GM23338 (cell line): ENCODE measurements at regions not wholly inside any gene's neighbourhood (a gene's known extent, or its start where the extent isn't known, plus 50 kb on each side); places are given as distances from the start of the nearest gene placed in this dataset.

Experiments used
- ATAC-seq: fragments of 200-7000 bp; cut with Tn5 transposase; 3 replicates; pipeline ENCODE4 v1.9.1; 2020
- DNase-seq: peaks from one replicate; pipeline ENCODE4 v3.0.0-alpha.2; 2015; ENCODE audit warnings: low spot score
- H2AFZ ChIP-seq: fragments of 200-600 bp; sonication (generic); 2 replicates; pipeline ENCODE4 v1.8.0; 2016; ENCODE audit warnings: antibody characterized with exemption, mild to moderate bottlenecking, moderate library complexity
- H3F3A ChIP-seq: fragments of 200-600 bp; sonication (generic); replicated peaks from 2 replicates; pipeline ENCODE4 v1.8.0; 2017; ENCODE audit warnings: antibody characterized with exemption, mixed run types, low read depth
- H3K27ac ChIP-seq: fragments of 200-600 bp; sonication (generic); 2 replicates; pipeline ENCODE4 v1.6.1; 2016; ENCODE audit warnings: low read depth
- H3K27me3 ChIP-seq: fragments of 200-600 bp; sonication (generic); 2 replicates; pipeline ENCODE4 v1.8.0; 2016; ENCODE audit warnings: mild to moderate bottlenecking, mixed run types, moderate library complexity; ENCODE audit not compliant: insufficient read depth
- H3K36me3 ChIP-seq: fragments of 200-600 bp; sonication (generic); 2 replicates; pipeline ENCODE4 v1.8.0; 2016; ENCODE audit warnings: mild to moderate bottlenecking; ENCODE audit not compliant: insufficient read depth
- H3K4me1 ChIP-seq: fragments of 200-600 bp; sonication (generic); 2 replicates; pipeline ENCODE4 v1.8.0; 2016; ENCODE audit warnings: mild to moderate bottlenecking, moderate library complexity; ENCODE audit not compliant: insufficient read depth
- H3K4me2 ChIP-seq: fragments of 200-600 bp; sonication (generic); 2 replicates; pipeline ENCODE4 v1.7.1; 2017; ENCODE audit warnings: mixed run types
- H3K4me3 ChIP-seq: fragments of 200-600 bp; sonication (generic); 2 replicates; pipeline ENCODE4 v1.6.1; 2016; ENCODE audit warnings: mixed run types
- H3K79me2 ChIP-seq: fragments of 200-600 bp; sonication (generic); replicated peaks from 2 replicates; pipeline ENCODE4 v1.8.0; 2017; ENCODE audit warnings: mild to moderate bottlenecking; ENCODE audit not compliant: insufficient read depth
- H3K9me2 ChIP-seq: fragments of 200-600 bp; sonication (generic); 2 replicates; pipeline ENCODE4 v1.8.0; 2017; ENCODE audit not compliant: insufficient read depth
- H4K20me1 ChIP-seq: fragments of 200-600 bp; sonication (generic); replicated peaks from 2 replicates; pipeline ENCODE4 v1.8.0; 2017; ENCODE audit warnings: mild to moderate bottlenecking; ENCODE audit not compliant: insufficient read depth
- H3K27ac Mint-ChIP-seq: 2 replicates; pipeline ENCODE4 v1.8.0; 2020; ENCODE audit warnings: inconsistent platforms, mild to moderate bottlenecking, moderate library complexity, mixed read lengths
- H3K27me3 Mint-ChIP-seq: 3 replicates; pipeline ENCODE4 v1.8.0; 2022; ENCODE audit warnings: low read depth, mild to moderate bottlenecking, moderate library complexity, mixed read lengths, inconsistent platforms; ENCODE audit not compliant: insufficient read depth, poor library complexity
- H3K36me3 Mint-ChIP-seq: 3 replicates; pipeline ENCODE4 v1.8.0; 2021; ENCODE audit warnings: low read depth, mild to moderate bottlenecking, inconsistent platforms, moderate library complexity, mixed read lengths
- H3K4me1 Mint-ChIP-seq: 3 replicates; pipeline ENCODE4 v1.8.0; 2020; ENCODE audit warnings: mild to moderate bottlenecking, inconsistent platforms, mixed read lengths
- H3K4me3 Mint-ChIP-seq: 3 replicates; pipeline ENCODE4 v1.8.0; 2021; ENCODE audit warnings: moderate library complexity, mild to moderate bottlenecking, inconsistent platforms, mixed read lengths
- H3K9me3 Mint-ChIP-seq: 3 replicates; pipeline ENCODE4 v1.8.0; 2020; ENCODE audit warnings: moderate library complexity, mild to moderate bottlenecking, inconsistent platforms, mixed read lengths
- CREB1 ChIP-seq: fragments of 250-450 bp; sonication (Bioruptor Pico); IDR thresholded peaks from 2 replicates; pipeline ENCODE4 v1.5.0; 2020; ENCODE audit warnings: low read depth, mild to moderate bottlenecking, moderate library complexity
- EZH2 ChIP-seq: fragments of 200-600 bp; sonication (generic); IDR thresholded peaks from one replicate; pipeline ENCODE4 v1.8.0; 2017; ENCODE audit warnings: antibody characterized with exemption, mild to moderate bottlenecking, low read depth; ENCODE audit not compliant: unreplicated experiment
- JUNB ChIP-seq: IDR thresholded peaks from one replicate; pipeline ENCODE4 v1.6.1; 2016; ENCODE audit warnings: antibody characterized with exemption; ENCODE audit not compliant: unreplicated experiment
- NANOG ChIP-seq: IDR thresholded peaks from 2 replicates; pipeline ENCODE4 v1.6.1; 2016; ENCODE audit warnings: antibody characterized with exemption, borderline replicate concordance
- POLR2AphosphoS5 ChIP-seq: IDR thresholded peaks from 2 replicates; pipeline ENCODE4 v1.6.1; 2016; ENCODE audit warnings: antibody characterized with exemption, low read depth
- STAT1 ChIP-seq: IDR thresholded peaks from one replicate; pipeline ENCODE4 v1.6.1; 2016; ENCODE audit warnings: antibody characterized with exemption; ENCODE audit not compliant: unreplicated experiment
- ZNF114 ChIP-seq: fragments of 250-450 bp; sonication (Bioruptor Pico); IDR thresholded peaks from 2 replicates; pipeline ENCODE4 v1.5.0; 2020; ENCODE audit warnings: mild to moderate bottlenecking, moderate library complexity
- ZNF331 ChIP-seq: fragments of 250-450 bp; sonication (Bioruptor Pico); IDR thresholded peaks from 2 replicates; pipeline ENCODE4 v1.5.0; 2020; ENCODE audit warnings: low read depth, mild to moderate bottlenecking, moderate library complexity
- TF ChIP-seq, protein P1 (sequence below): IDR thresholded peaks from one replicate; pipeline ENCODE4 v1.6.1; 2018; ENCODE audit warnings: antibody characterized with exemption; ENCODE audit not compliant: unreplicated experiment
- TF ChIP-seq, protein P2 (sequence below): IDR thresholded peaks from 2 replicates; pipeline ENCODE4 v1.6.1; 2016; ENCODE audit warnings: antibody characterized with exemption
- TF ChIP-seq, protein P3 (sequence below), 2 experiments: fragments of 200-600 bp in 1 of 2; sonication (generic) in 1 of 2; conservative IDR thresholded peaks; 2 replicates each; pipeline versions ENCODE4 v1.5.1 to v1.6.1; 2016 to 2017; ENCODE audit warnings: antibody characterized with exemption in 2 of 2, low read depth in 2 of 2, mild to moderate bottlenecking in 2 of 2, moderate library complexity in 1 of 2

DNA sequence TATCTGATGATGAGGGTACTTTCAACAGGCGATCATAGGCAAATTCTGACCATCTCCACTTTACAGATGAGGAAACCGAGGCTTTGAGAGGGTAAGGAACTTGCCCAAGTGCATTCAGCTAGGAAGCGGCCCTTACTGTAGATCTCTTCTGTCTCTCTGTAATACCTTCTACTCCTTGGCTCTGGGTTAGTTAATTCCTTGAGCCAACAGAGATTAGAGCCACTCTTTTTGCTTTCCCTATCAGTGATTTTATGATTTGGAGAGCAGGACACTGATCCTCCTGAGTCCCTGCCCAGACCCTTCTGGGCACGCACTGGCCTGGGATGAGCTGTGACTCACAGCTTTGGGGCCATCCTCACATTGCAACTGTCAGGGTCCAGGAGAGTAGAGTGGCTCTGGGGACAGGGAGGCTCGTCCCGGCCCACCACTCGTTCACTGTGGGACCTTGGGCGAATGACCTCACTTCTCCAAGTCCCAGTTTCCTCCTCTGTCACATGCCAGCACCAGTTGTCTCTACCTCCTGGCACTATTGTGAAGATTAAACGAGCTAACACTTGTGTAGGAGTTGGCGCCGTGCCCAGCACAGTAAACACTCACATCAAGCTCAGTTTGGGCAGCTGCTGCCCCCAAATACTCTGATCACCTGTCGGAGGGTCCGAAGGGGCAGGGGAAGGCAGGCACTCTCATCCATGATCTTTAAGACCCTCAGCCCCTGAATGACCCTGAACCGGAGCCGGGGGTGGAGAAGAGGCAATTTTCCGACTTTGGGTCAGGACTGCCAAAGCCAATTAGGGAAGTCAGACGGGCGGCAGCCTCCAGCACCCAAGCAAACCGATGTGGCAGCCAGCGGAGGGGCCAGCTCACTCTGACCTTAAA lies 235.0 kb downstream of the MIAT start (continued):
- TF ChIP-seq, protein P1, sequence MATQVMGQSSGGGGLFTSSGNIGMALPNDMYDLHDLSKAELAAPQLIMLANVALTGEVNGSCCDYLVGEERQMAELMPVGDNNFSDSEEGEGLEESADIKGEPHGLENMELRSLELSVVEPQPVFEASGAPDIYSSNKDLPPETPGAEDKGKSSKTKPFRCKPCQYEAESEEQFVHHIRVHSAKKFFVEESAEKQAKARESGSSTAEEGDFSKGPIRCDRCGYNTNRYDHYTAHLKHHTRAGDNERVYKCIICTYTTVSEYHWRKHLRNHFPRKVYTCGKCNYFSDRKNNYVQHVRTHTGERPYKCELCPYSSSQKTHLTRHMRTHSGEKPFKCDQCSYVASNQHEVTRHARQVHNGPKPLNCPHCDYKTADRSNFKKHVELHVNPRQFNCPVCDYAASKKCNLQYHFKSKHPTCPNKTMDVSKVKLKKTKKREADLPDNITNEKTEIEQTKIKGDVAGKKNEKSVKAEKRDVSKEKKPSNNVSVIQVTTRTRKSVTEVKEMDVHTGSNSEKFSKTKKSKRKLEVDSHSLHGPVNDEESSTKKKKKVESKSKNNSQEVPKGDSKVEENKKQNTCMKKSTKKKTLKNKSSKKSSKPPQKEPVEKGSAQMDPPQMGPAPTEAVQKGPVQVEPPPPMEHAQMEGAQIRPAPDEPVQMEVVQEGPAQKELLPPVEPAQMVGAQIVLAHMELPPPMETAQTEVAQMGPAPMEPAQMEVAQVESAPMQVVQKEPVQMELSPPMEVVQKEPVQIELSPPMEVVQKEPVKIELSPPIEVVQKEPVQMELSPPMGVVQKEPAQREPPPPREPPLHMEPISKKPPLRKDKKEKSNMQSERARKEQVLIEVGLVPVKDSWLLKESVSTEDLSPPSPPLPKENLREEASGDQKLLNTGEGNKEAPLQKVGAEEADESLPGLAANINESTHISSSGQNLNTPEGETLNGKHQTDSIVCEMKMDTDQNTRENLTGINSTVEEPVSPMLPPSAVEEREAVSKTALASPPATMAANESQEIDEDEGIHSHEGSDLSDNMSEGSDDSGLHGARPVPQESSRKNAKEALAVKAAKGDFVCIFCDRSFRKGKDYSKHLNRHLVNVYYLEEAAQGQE = no peak
- TF ChIP-seq EZH2 (no peak), ZNF331 (no peak)

DNA sequence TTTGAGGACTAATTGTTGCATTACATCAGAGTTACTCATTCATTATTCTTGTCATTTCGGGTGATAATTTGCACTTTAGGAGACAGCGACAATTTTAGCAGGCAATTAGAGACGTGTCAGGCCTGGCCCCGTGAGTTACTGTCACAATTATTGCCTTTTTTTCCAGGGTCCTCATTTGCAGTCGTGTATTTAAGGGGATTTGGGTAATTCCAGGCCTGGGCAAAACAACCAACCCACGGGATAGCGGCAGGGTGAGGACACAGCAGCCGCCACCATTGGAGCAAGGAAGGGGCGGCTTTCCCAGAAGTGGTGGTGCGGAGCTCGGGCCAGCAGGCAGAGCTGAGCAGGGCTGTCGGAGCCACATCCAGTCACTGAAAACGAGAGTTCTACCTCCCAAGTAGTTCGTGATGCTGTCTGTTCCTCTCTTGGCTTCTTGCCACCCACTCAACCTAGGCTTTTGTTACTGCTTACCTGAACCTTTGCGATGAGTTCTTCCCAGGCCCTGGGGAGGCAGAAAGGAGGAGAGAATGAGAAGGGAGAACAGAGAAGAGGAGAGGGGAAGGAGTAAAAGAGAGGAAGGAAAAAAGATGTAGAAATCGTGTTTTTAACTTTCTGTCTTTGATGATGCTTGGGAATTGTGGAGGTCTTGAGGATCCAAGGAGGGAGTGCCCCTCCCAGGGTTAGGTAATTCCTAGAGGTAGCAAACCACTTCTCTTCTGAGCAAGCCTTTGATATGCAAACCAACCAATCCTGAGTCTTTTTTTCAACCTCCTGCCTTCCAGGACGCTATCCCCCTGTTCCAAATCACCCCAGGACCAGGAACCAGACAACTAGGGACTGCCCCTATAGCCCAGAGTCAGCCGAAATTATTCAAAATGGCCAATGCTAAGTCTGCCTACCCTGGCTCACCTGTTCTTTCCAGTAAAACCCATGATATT lies 236.1 kb downstream of the MIAT start:
- Histone ChIP-seq H3F3A (peaks cover 4% of the 10 kb centered on the region; the same call in 1 of the 2 replicates), H3K36me3 (no peaks in the 10 kb centered on the region), H4K20me1 (no peaks in the 10 kb centered on the region), H3K27me3 (no peaks in the 10 kb centered on the region), H3K4me1 (peaks cover 36% of the 10 kb centered on the region), H3K4me3 (no peak overlapping the region), H3K79me2 (no peaks in the 10 kb centered on the region), H3K4me2 (peak overlapping the region; percentile 53), H2AFZ (no peak overlapping the region), H3K27ac (no peak overlapping the region), H3K9me2 (no peaks in the 10 kb centered on the region)
- H3K9me3 Mint-ChIP-seq = no peaks in the 10 kb centered on the region; the same call in 2 of the 3 replicates
- no peak overlapping the region for H3K27ac Mint-ChIP-seq
- peaks cover 8% of the 10 kb centered on the region for H3K27me3 Mint-ChIP-seq
- H3K36me3 Mint-ChIP-seq = no peaks in the 10 kb centered on the region; the same call in 2 of the 3 replicates
- peaks cover 46% of the 10 kb centered on the region for H3K4me1 Mint-ChIP-seq
- no peak overlapping the region; the same call in 2 of the 3 replicates for H3K4me3 Mint-ChIP-seq
- DNase-seq (peak; percentile 63), ATAC-seq (peak; percentile 78)
- TF ChIP-seq EZH2 (no peak), POLR2AphosphoS5 (no peak), JUNB (no peak), STAT1 (no peak), NANOG (no peak), ZNF114 (CRISPR knock-in tag) (no peak), CREB1 (no peak)
- TF ChIP-seq, protein P2, sequence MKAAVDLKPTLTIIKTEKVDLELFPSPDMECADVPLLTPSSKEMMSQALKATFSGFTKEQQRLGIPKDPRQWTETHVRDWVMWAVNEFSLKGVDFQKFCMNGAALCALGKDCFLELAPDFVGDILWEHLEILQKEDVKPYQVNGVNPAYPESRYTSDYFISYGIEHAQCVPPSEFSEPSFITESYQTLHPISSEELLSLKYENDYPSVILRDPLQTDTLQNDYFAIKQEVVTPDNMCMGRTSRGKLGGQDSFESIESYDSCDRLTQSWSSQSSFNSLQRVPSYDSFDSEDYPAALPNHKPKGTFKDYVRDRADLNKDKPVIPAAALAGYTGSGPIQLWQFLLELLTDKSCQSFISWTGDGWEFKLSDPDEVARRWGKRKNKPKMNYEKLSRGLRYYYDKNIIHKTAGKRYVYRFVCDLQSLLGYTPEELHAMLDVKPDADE = no peak
- TF ChIP-seq, protein P1 = no peak
- TF ChIP-seq, protein P3, sequence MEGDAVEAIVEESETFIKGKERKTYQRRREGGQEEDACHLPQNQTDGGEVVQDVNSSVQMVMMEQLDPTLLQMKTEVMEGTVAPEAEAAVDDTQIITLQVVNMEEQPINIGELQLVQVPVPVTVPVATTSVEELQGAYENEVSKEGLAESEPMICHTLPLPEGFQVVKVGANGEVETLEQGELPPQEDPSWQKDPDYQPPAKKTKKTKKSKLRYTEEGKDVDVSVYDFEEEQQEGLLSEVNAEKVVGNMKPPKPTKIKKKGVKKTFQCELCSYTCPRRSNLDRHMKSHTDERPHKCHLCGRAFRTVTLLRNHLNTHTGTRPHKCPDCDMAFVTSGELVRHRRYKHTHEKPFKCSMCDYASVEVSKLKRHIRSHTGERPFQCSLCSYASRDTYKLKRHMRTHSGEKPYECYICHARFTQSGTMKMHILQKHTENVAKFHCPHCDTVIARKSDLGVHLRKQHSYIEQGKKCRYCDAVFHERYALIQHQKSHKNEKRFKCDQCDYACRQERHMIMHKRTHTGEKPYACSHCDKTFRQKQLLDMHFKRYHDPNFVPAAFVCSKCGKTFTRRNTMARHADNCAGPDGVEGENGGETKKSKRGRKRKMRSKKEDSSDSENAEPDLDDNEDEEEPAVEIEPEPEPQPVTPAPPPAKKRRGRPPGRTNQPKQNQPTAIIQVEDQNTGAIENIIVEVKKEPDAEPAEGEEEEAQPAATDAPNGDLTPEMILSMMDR (conservative IDR thresholded peaks at IDR 0.05; ENCODE audit: low read depth in 2 of 2) = no peak
